ENCODE measurements at regions not wholly inside any gene's neighbourhood (a gene's known extent, or its start where the extent isn't known, plus 50 kb on each side); places are given as distances from the start of the nearest gene placed in this dataset.
A peak's percentile ranks its signal among the peaks of the same experiment; 100 is the strongest.

DNA sequence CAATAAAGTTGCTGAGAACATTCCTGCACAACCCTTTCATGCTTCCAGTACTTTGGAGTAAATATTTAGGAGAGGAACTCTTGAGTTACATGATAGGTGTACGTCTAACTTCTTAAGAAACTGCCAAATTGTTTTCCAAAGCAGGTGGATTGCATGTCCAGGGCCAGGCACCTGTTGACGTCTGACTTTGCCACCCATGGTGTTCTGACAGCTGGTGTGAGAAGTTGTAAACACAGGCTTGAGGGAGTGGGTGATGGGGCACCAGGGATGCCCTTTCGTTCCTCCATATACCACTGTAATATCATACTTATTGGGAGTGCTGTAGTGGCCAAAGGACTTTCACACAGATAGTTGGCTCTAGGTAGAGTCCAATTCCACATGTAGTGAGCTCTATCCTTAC lies 352.1 kb downstream of the GADD45G start:
- no peak for DNase-seq (ENCODE audit: low read depth in 3 of 3)

GRCh38 chr9:89958086-89958485 lies 353.3 kb downstream of the GADD45G start:
- DNase-seq (ENCODE audit: low read depth in 3 of 3), result no peak

DNA sequence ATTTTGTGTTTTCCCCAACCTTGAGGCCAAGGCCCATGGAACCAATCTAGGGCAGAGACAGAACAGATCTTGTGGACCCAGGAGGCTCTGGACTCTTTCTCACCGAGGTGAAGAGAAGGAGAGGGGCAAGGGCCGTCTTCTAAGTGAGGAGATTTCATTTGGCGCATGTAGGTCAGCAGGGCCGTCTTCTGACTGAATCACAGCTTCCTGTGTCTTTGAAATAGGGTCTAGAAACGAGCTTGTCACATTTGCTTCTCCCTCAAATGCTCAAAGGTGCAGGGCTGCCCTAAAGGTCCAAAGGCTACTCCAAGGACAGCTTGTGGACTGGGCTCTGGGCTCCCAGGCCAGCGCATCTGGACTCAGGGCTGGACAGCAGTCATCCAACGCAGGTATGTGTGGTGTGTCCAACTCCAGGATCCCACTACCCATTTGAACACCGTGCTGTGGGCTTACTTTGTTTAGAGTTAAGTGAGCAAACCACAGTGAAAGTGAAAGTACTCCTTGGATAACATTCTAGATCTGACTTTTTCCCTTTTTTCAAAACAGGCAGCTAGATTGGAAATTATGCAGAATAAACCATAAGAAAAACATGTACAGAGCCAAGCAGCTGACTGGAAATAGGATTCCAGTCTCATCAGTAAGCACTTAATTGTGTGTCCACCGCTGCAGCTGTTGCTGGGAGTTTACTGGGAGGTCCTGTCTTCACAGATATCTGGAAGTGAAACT lies 357.0 kb downstream of the GADD45G start:
- no peak for DNase-seq (ENCODE audit: low read depth in 3 of 3)

DNA sequence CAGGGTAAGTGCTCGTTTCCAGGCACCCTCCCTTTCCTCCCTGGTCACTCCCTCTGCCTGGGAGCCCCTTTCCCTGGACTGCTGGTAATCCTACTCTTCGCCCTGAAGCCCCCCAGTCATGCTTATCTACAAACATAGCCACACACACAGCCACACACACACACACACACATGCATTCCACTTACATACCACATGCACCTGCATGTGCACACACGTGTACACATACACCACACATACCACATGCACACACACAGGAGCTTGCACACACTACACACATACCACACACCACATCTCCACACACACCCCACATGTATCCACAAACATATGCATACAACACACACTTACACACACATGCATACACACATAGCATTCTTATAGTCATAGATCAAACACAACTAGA lies 358.5 kb downstream of the GADD45G start:
- no peak for DNase-seq (ENCODE audit: low read depth in 3 of 3)

GRCh38 chr9:89967527-89967926 lies 362.7 kb downstream of the GADD45G start:
- no peak for DNase-seq (ENCODE audit: low read depth in 3 of 3)

DNA sequence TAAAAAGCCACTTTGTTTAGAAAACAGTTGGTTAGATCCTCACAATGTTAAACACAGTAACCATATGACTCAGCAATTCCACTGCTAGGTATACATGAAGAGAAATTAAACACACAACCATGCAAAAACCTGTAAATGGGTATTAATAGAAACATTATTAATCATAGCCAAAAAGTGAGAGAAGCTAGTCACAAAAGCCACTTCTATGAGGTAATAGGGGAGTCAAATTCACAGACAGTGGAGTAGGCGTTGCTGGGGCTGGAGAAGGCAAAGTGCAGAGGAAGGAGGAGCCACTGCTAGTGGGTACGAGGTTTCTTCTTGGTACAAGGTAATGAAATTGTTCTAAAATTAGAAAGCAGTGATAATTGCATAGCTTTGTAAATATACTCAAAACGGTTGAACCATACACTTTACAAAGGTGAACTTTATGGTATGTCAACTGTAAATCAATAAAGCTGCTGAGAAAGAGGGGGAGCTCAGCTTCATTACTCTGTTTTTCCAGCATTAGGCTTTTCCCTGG lies 364.4 kb downstream of the GADD45G start:
- DNase-seq (ENCODE audit: low read depth in 3 of 3), result peak in 1 of 3 donors; percentile 17

DNA sequence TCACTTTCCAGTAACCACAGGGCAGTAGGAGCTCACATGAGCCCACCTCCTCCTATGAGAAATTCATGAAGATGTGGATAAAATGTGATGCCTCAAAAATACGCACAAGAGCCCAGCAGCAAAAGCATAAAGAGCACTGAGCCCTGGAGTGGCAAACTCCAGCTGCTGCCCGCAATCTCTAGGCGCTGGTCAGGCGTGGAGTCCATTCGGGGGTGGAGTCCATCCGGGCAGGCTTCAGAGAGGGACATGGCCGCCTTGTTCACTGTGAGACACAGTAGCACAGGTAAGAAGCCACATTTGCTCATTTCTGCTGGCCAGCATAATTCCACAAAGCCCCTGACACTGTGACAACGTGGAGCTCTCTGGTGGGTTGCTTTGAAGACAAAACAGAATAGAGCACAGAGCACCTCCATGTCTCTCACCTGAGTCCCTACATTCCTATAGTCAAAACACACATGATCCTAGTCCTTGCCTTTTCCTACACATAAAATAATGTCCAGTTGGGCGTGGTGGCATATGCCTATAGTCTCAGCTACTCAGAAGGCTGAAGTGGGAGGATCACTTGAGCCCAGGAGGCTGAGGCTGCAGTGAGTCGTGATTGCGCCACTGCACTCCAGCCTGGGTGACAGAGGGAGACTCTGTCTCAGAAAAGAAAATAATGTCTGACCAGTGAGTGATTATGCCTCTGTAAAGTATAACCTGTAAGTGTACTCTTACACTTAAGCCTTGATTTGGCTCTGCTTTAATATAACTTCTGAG lies 365.2 kb downstream of the GADD45G start:
- DNase-seq (ENCODE audit: low read depth in 3 of 3), result no peak

DNA sequence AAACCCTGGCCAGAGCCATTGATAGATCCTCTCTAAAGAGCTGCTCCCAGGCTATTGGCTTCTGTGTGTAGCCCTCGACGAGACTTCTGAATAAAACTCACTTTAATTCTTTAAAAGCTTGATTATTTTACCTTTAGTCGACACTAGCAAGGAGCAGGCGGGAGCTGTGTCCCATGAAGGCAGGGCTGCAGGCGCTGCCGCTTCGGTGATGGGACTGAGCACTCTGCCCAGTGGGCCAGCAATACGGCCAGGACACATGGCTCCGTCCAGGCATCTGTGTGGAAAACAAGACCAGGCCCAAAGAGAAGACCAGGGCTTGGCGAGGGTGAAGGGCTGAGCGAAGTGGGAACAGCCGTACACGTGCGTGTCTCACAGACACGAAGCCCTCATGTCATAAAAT lies 365.9 kb downstream of the GADD45G start:
- no peak for DNase-seq (ENCODE audit: low read depth in 3 of 3)

- DNase-seq (ENCODE audit: low read depth in 3 of 3), result no peak
Observed at GRCh38 chr9:89972535-89972934, 367.7 kb downstream of the GADD45G start.

DNA sequence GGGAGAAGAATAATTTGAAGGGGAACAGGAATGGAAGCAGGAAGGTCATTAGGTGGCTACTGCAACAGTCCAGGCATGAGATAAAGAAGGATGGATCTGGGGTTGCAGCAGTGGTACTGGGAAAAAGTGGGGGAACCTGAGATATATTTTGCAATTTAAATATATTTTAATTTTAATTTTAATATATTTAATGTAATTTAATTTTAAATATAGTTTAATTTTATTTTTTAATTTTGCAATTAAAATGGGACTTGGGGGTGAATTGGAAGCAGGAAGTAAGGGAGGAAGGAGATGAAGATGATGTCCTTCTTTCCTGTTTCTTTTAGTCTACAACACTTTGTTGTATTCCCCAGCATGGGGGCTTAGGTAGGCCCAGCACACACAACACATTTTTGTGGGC lies 369.8 kb downstream of the GADD45G start:
- DNase-seq (ENCODE audit: low read depth in 3 of 3), result no peak

- DNase-seq (ENCODE audit: low read depth in 3 of 3), result no peak
Observed at GRCh38 chr9:89975024-89975423, 370.2 kb downstream of the GADD45G start.

DNA sequence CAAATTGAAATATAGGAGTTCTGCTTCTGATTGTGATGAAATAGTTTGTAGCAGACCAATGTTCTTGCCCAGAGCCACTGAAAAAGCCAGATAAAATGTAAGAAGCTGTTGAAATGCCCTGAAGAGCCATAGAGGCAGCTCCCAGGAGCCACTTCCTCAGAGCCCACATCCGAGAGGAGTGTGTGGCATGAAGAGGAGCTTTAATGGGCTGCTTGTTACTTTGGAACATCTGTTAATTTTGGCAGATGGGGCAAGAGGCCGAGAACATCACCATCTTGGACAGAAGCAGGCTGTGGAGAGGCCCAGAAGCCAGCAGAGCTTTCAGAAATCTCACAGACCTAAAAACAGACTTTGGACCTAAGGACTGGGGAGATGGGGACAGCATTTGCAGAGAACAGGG lies 370.8 kb downstream of the GADD45G start:
- no peak for DNase-seq (ENCODE audit: low read depth in 3 of 3)

DNA sequence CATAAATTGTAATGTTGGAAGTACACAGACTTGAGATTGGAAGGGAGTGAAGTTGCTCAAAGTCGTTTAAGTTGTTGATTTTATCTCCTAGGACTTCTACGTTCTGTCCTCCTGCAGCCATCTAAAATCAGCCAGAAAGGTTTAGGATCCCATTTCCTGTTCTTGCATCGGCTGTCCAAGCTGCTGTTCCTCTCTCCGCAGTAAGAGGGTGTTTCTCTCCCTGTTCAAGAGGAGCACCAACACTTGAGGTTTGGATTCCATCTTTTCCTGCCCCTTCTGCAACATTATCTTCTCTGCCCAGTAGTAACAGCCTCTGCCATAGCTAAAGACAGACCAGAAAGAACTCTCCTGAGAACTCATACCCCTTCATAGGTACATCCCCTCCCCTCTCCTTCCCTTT lies 373.4 kb downstream of the GADD45G start:
- DNase-seq (ENCODE audit: low read depth in 3 of 3), result no peak

DNA sequence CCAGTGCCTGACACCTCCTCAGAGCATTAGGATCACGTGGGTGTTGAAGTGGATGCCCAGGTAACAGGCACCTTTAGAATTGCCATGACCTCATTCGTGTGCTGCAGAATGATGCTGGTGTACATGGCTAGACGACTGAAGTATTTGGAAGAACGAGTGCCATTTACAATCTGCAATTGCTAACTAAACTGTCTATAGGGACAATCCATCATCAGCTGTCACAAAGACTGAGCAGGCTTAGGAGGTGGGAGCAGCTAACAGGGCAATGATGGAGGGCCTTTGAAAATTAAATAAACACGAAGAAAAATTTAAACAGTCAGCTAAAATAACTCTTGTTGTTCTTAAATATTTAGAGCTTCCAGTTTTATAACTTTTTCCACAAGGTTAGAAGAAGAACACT lies 375.8 kb downstream of the GADD45G start:
- DNase-seq (ENCODE audit: low read depth in 3 of 3), result no peak

GRCh38 chr9:89982016-89982415 lies 377.2 kb downstream of the GADD45G start:
- no peak for DNase-seq (ENCODE audit: low read depth in 3 of 3)

DNA sequence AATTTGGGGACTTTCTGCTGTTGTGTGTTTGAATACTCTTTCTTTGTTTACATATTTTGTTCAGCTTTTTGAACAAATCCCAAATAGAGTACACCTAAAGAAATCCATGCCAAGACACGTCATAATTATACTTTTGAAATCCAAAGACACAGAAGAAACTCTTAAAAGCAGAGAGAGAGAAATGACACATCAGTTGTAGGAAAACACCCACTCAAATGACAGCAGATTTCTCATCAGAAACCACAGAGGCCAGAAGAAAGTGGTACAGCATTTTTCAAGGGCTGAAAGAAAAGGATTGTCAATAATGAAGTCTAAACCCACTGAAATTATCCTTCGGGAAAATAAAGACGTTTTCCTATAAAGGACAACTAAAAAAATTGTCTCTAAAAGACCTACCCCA lies 378.6 kb downstream of the GADD45G start:
- no peak for DNase-seq (ENCODE audit: low read depth in 3 of 3)

DNA sequence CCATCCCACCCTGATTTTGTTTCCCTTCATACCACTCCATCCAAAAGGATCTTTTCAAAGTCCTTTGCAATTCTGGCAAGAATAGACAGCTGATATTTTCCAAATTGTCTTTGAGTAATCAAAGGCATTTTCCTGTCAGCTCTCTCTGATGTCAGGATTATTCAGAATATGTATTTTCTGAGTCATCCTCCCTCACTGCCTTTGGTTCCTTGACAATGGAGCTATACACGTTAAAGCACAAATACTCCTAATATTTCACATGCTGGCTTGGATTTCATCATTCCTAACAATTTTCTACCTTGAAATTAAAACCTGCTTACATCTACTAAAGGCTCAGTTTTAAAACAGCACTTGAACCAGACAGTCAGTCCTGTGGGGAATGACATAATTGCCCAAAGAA lies 379.4 kb downstream of the GADD45G start:
- no peak for DNase-seq (ENCODE audit: low read depth in 3 of 3)

DNA sequence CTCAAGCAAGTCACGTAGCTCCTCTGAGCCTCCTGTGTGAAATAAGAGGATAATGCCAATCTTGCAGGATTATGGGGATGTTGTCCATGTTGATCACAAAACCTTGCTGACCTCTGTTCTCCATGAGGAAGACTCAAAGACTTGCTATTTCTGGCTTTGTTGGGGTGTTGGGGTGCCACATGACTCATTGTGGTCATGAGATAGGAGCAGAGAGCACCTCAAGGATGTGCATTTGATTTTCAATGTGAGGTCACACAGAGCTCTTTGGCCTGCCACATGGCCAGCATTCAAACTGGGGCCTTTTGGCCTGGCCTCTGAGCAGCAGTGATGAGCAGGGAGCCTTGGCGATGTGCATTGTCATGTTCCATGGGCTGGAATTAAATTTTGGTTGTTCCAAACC lies 380.3 kb downstream of the GADD45G start:
- DNase-seq (ENCODE audit: low read depth in 3 of 3), result no peak

DNA sequence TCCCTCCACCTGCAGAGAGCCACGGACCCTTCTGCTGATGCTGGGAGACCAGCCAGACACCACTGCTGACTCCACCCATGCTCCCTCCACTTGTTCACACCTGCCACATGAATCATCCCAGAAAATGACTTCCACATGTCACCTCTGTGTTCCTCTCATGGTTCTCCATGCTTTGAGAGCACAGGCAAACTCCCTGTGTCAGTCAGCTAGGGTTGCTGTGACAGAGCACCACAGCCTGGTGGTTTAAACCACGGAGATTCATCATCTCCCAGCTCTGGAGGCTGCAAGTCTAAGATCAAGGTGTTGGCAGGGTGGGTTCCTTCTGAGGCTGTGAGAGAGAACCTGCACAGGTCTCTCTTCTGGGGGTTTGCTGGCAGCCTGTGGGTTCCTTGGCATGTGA lies 381.4 kb downstream of the GADD45G start:
- peak in 1 of 3 donors; percentile 56 for DNase-seq (ENCODE audit: low read depth in 3 of 3)

GRCh38 chr9:89988458-89988857 lies 383.6 kb downstream of the GADD45G start:
- no peak for DNase-seq (ENCODE audit: low read depth in 3 of 3)

- DNase-seq (ENCODE audit: low read depth in 3 of 3), result no peak
Observed at GRCh38 chr9:89991204-89991790, 386.5 kb downstream of the GADD45G start.

DNA sequence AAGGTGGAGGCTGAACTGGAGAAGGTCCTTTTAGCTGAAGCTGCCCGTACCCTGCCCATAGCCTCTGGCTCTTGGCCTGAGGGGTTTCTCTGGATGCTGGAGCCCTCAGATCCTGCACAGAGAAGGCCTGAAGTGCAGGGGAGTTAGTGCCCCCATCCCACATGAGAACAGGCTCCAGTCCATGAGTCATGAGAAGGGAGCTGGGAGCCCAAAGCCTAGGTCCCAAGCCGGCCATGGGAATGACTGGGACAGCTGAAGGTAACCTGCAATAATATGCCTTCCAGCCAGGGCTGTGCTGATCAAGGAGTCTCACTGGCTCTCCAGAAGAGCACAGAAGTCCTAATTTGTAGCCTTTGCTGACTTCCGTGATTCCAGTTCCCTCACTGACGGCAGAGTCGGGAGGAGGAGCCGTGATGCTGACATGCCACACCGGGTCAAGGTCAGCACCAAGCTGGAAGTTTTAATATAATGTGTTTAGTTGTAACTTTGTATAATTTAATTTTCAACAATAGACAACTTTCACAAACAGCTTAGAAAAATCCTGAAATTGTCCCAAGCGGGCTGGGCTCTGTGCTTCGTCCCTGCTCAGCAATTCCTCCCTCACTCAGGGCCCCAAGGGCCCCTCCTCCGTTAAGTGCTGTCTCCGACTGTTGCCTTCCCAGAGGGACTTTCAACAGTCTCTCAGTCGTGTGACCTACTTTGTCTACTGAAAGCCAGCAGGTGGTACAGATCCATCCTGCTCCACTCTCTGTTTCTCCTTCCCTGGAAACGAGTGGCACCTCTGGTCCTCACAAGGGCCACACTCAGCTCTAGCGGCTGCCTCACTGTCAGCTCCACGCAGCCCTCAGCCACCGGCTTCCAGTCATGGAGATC lies 387.8 kb downstream of the GADD45G start:
- DNase-seq (ENCODE audit: low read depth in 3 of 3), result no peak
